Ishikawa (cell line): ENCODE measurements at regions not wholly inside any gene's neighbourhood (a gene's known extent, or its start where the extent isn't known, plus 50 kb on each side); places are given as distances from the start of the nearest gene placed in this dataset.

Experiments used
- CEBPB ChIP-seq: IDR thresholded peaks from 2 replicates; pipeline ENCODE4 v1.6.1; 2012
- CREB1 ChIP-seq: IDR thresholded peaks from 2 replicates; pipeline ENCODE4 v1.6.1; 2012; ENCODE audit warnings: low read depth
- EGR1 ChIP-seq: IDR thresholded peaks from 2 replicates; pipeline ENCODE4 v1.6.1; 2012
- EP300 ChIP-seq: IDR thresholded peaks from 2 replicates; pipeline ENCODE4 v1.6.1; 2012; ENCODE audit warnings: borderline replicate concordance
- FOXM1 ChIP-seq: IDR thresholded peaks from 2 replicates; pipeline ENCODE4 v1.6.1; 2012; ENCODE audit warnings: low read depth, borderline replicate concordance
- NFIC ChIP-seq: IDR thresholded peaks from 2 replicates; pipeline ENCODE4 v1.6.1; 2012
- RAD21 ChIP-seq: IDR thresholded peaks from 2 replicates; pipeline ENCODE4 v1.6.1; 2012; ENCODE audit warnings: low read depth
- REST ChIP-seq: IDR thresholded peaks from 2 replicates; pipeline ENCODE4 v1.6.1; 2012; ENCODE audit warnings: low read depth, mild to moderate bottlenecking
- TAF1 ChIP-seq: IDR thresholded peaks from 2 replicates; pipeline ENCODE4 v1.6.1; 2012; ENCODE audit warnings: low read depth, mild to moderate bottlenecking
- TCF12 ChIP-seq: IDR thresholded peaks from 2 replicates; pipeline ENCODE4 v1.6.1; 2012; ENCODE audit warnings: low read depth
- USF1 ChIP-seq: IDR thresholded peaks from 2 replicates; pipeline ENCODE4 v1.6.1; 2012
- YY1 ChIP-seq: IDR thresholded peaks from 2 replicates; pipeline ENCODE4 v1.6.1; 2012; ENCODE audit warnings: low read depth
- TF ChIP-seq, protein P1 (sequence below): IDR thresholded peaks from 2 replicates; pipeline ENCODE4 v1.6.1; 2012

DNA sequence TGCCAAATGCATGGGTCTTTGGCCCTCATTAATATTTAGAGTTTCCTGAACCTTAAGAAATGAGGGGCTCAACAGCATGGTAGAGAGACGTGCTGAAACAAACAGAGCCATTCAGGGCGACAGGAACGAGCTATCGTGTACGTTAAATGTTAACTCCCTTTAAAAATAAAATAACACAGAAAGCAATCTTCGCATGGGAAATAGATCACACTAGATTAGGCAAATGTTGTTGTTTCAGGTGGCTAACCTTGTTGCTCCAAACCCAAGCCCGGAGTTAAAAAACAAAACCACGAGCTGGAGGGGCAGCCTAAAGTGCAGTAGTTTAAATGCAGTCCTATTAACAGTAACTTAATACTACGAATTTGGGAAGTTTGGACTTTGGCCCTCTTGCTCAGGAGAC is 177.4 kb upstream of the TRIB2 start:
- TF ChIP-seq, protein P1, sequence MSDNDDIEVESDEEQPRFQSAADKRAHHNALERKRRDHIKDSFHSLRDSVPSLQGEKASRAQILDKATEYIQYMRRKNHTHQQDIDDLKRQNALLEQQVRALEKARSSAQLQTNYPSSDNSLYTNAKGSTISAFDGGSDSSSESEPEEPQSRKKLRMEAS: no peak
- TF ChIP-seq TCF12 (no peak), USF1 (no peak), EP300 (no peak), NFIC (no peak), RAD21 (no peak), CEBPB (no peak), REST (no peak), TAF1 (no peak), EGR1 (no peak), YY1 (no peak), CREB1 (no peak), FOXM1 (no peak)
